GM21723 (cell line): ENCODE measurements at regions not wholly inside any gene's neighbourhood (a gene's known extent, or its start where the extent isn't known, plus 50 kb on each side); places are given as distances from the start of the nearest gene placed in this dataset.

Source experiments
- ATAC-seq: cut with Tn5 transposase; IDR thresholded peaks from one replicate; pipeline ENCODE4 v1.9.1; 2021; ENCODE audit warnings: mild to moderate bottlenecking, moderate library complexity; ENCODE audit not compliant: unreplicated experiment

DNA sequence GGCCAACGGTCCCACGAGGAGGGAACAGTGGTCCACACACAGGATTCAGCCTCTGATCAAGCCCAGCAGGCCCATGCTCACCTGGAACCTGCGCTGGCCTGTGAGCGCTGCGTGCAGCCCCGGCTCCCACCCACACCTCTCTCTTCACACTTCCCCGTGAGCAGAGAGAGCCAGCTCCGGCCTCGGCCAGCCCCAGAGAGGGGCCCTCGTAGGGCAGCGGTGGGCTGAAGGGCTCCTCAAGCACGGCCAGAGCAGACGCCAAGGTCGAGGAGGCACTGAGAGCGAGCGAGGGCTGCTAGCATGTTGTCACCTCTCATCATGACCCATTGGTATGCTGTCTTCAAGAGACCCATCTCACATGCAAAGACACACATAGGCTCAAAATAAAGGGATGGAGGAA, 83.0 kb upstream of the FMR1 start:
- no peak for ATAC-seq

GRCh38 chrX:147832707-147833348, 78.9 kb upstream of the FMR1 start:
- ATAC-seq = peak; percentile 67

DNA sequence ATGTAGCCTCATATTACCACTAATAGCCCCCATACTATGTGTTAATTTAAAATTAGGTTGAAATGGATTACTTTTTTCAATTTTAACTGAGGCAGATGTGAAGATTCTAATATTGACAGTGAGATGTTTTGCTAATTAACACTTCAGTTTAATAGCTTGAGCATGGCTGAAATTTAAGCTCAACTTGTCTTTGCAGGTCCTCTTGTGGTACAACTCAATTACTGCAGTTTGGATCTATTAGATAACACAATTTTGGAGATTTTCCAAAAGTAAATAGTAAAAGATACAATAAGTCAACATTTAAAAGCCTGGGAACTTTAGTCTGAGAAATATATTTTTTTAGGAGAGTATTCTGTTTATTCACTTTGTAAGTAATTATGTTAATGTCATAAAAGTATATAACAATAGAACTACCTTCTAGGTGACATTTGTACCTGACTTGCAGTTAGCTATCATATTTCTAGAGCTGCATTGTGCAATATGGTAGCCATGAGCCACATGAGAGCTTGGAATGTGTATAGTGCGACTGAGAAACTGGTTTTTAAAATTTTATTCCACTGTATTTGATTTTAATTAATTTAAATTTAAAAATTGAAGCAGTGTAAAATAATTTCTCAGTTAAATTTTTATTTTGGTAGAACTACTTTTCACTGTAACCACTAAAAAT, 73.1 kb upstream of the FMR1 start:
- no peak for ATAC-seq

DNA sequence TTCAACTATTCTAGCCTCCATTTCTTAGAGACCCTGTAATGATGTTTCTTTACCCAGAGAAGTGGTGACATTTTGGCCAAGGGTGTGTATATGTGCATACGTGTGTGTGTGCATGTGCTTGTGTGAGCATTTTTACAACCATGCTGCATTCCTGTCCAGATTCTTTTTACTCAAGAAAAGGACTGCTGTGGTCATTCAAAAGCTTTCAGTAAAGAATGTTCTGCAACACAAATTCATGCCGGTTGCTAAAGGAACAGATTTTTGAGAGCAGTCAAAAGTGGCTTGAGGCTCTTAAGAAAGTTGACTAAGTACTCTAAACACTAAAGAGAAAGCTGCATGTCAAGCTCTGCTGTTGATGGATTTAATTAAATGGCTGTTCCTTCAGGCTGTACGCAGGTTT, 65.0 kb upstream of the FMR1 start:
- no peak for ATAC-seq

- no peak for ATAC-seq
Measured at GRCh38 chrX:147847999-147848398, 63.7 kb upstream of the FMR1 start.

- ATAC-seq = no peak
Measured at GRCh38 chrX:147848543-147849443, 62.9 kb upstream of the FMR1 start.

DNA sequence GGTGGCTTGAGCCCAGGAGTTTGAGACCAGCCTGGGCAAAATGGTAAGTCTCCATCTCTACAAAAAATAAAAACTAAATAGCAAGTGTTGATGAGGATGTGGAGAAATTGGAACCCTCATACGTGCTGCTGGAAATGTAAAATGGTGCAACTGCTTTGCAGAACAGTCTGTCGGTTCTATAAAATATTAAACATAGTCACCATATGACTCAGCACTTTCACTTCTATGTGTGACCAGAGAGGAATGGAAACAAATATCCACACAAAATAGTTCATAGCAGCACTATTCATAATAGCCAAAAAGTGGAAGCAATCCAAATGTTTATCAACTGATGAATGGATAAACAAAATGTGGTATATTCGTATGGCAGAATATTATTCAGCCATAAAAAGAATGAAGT, 60.8 kb upstream of the FMR1 start:
- peak; percentile 56 for ATAC-seq

DNA sequence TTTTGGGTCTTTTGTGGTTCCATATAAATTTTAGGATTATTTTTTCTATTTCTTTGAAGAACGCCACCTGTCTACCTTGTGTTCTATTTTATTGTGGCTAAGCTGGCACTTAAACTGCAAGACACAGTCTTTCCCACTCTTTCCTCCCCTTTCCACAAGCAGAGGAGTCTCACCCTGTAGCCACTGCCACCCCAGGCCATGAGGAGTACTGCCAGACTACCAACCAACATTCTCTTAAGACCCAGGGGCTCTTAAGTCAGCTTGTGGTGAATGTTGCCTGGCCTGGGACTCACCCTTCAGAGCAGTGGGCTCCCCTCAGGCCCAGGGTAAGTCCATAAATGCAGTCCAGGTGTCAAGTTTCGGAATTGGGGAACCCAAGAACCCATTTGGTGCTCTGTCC, 58.0 kb upstream of the FMR1 start:
- ATAC-seq = no peak

- ATAC-seq = no peak
Measured at GRCh38 chrX:147859666-147860065, 52.1 kb upstream of the FMR1 start.
